RWPE2 (cell line): ENCODE measurements at regions not wholly inside any gene's neighbourhood (a gene's known extent, or its start where the extent isn't known, plus 50 kb on each side); places are given as distances from the start of the nearest gene placed in this dataset.
A peak's percentile ranks its signal among the peaks of the same experiment; 100 is the strongest.

Source experiments
- ATAC-seq: fragments of 200-7000 bp; cut with Tn5 transposase; 3 replicates; pipeline ENCODE4 v1.9.1; 2021; ENCODE audit warnings: low read depth
- DNase-seq: peaks from one replicate; pipeline ENCODE4 v3.0.0-alpha.2; 2020; ENCODE audit warnings: low spot score
- H3K27ac ChIP-seq: fragments of 450-650 bp; 2 replicates; pipeline ENCODE4 v1.5.1; 2017; ENCODE audit warnings: mild to moderate bottlenecking; ENCODE audit not compliant: poor library complexity, severe bottlenecking
- H3K27me3 ChIP-seq: fragments of 250-450 bp; sonication (Bioruptor Pico); 2 replicates; pipeline ENCODE4 v1.5.1; 2021; ENCODE audit warnings: mild to moderate bottlenecking, moderate library complexity; ENCODE audit not compliant: insufficient read depth, poor library complexity, severe bottlenecking
- H3K36me3 ChIP-seq: fragments of 250-450 bp; sonication (Bioruptor Pico); 2 replicates; pipeline ENCODE4 v1.5.1; 2020; ENCODE audit warnings: low read depth, mild to moderate bottlenecking, moderate library complexity
- H3K4me1 ChIP-seq: fragments of 250-450 bp; sonication (Bioruptor Pico); 2 replicates; pipeline ENCODE4 v1.5.1; 2021; ENCODE audit warnings: mild to moderate bottlenecking, moderate library complexity; ENCODE audit not compliant: insufficient read depth, poor library complexity, severe bottlenecking
- H3K4me3 ChIP-seq: fragments of 250-450 bp; sonication (Bioruptor Pico); 2 replicates; pipeline ENCODE4 v1.5.1; 2021; ENCODE audit warnings: mild to moderate bottlenecking, moderate library complexity; ENCODE audit not compliant: severe bottlenecking
- H3K9me3 ChIP-seq: fragments of 250-450 bp; sonication (Bioruptor Pico); 2 replicates; pipeline ENCODE4 v1.5.1; 2021; ENCODE audit warnings: mild to moderate bottlenecking, moderate library complexity; ENCODE audit not compliant: severe bottlenecking
- TF ChIP-seq, protein P1 (sequence below): fragments of 450-650 bp; IDR thresholded peaks from one replicate; pipeline ENCODE4 v1.5.1; 2017; ENCODE audit warnings: mild to moderate bottlenecking, moderate library complexity; ENCODE audit not compliant: poor library complexity, severe bottlenecking

DNA sequence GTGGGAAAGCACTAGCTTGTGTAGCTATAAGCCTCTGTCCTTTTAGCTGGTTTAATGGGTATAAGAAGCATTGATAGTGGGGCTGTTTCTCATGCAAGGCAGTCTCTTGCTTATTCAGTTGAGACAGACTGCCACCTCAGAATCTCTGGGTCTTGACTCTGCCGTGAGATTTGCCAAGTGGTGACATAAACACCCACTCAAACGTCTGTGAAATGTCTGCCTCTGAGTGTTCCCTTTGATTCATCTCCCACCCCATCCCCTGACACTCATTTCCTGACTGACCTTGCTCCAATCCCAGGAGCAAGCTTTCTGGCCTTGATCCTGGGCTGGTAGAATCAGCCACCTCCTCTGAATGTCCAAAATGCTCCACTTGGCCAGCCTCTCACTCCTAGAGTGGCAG is 141.9 kb upstream of the RBMS1 start:
- ATAC-seq (no peak), DNase-seq (no peak)
- Histone ChIP-seq H3K4me3 (no peak overlapping the region), H3K4me1 (no peaks in the 10 kb centered on the region), H3K36me3 (no peaks in the 10 kb centered on the region), H3K9me3 (no peaks in the 10 kb centered on the region), H3K27me3 (no peaks in the 10 kb centered on the region), H3K27ac (no peak overlapping the region)
- TF ChIP-seq, protein P1, sequence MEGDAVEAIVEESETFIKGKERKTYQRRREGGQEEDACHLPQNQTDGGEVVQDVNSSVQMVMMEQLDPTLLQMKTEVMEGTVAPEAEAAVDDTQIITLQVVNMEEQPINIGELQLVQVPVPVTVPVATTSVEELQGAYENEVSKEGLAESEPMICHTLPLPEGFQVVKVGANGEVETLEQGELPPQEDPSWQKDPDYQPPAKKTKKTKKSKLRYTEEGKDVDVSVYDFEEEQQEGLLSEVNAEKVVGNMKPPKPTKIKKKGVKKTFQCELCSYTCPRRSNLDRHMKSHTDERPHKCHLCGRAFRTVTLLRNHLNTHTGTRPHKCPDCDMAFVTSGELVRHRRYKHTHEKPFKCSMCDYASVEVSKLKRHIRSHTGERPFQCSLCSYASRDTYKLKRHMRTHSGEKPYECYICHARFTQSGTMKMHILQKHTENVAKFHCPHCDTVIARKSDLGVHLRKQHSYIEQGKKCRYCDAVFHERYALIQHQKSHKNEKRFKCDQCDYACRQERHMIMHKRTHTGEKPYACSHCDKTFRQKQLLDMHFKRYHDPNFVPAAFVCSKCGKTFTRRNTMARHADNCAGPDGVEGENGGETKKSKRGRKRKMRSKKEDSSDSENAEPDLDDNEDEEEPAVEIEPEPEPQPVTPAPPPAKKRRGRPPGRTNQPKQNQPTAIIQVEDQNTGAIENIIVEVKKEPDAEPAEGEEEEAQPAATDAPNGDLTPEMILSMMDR, result no peak

DNA sequence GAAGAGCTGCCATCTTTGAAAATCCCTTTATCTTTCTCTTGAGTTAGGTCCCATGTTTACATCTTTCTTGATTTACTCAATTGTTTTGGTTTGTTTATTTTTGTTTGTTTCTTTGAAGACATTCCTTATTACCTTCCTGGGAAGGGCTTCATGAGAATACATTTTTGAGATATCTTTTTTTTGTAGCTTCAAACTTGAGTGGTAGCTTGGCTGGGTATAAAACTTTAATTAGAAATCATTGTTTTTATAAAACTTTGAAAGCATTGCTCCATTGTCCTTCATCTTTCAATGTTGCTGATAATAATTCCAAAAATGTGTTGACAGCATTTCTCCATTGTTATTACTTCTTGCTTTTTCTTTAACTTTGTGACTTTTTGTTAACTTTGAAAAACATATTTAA is 145.9 kb upstream of the RBMS1 start:
- H3K36me3 ChIP-seq, result no peaks in the 10 kb centered on the region
- H3K27ac ChIP-seq, result no peak overlapping the region
- ATAC-seq, result no peak
- TF ChIP-seq, protein P1, result no peak
- H3K4me3 ChIP-seq, result no peak overlapping the region
- no peaks in the 10 kb centered on the region for H3K9me3 ChIP-seq
- no peaks in the 10 kb centered on the region for H3K4me1 ChIP-seq
- no peaks in the 10 kb centered on the region for H3K27me3 ChIP-seq
- DNase-seq, result no peak

DNA sequence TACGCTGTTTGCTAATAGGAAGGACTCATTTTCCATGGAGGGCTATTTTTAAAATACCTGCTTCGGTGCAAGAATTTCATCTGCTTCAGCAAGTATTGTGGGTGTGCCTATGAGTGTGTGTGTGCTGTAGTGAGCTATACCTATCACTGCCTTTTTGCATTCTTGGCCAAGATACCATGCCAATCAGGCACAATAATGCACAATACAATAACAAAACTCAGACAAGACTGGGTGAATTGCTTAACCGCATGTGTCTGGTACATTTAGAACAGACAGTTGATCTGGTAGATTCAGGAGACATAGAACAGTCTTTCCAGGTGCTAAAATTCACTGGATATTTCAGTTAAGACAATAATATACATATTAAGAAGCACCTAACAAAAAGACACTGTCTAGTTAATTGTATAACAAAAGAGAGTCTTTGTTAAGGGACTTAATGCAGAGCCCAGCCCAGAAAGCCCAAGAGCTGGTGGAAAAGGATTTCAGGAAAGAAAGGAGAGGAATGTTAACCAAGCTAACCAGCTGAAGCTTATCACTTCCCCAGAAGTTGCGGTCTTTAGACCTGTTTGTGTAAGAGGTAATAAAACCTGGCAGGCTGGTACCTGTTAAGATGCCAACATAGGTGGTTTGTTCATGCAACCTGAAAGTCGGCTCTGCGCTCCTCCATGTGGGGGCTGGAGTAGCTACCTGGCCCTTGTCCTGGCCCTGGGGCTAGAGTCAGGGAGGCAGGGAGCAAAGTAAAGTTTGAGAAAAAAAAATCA is 153.3 kb upstream of the RBMS1 start:
- H3K27ac ChIP-seq, result peak overlapping the region; percentile 89
- peak; percentile 76 for DNase-seq
- no peaks in the 10 kb centered on the region for H3K36me3 ChIP-seq
- no peak overlapping the region for H3K4me3 ChIP-seq
- peaks cover 44% of the 10 kb centered on the region for H3K4me1 ChIP-seq
- TF ChIP-seq, protein P1, result peak; percentile 12
- H3K27me3 ChIP-seq, result no peaks in the 10 kb centered on the region
- peak; percentile 75 for ATAC-seq
- H3K9me3 ChIP-seq, result no peaks in the 10 kb centered on the region

DNA sequence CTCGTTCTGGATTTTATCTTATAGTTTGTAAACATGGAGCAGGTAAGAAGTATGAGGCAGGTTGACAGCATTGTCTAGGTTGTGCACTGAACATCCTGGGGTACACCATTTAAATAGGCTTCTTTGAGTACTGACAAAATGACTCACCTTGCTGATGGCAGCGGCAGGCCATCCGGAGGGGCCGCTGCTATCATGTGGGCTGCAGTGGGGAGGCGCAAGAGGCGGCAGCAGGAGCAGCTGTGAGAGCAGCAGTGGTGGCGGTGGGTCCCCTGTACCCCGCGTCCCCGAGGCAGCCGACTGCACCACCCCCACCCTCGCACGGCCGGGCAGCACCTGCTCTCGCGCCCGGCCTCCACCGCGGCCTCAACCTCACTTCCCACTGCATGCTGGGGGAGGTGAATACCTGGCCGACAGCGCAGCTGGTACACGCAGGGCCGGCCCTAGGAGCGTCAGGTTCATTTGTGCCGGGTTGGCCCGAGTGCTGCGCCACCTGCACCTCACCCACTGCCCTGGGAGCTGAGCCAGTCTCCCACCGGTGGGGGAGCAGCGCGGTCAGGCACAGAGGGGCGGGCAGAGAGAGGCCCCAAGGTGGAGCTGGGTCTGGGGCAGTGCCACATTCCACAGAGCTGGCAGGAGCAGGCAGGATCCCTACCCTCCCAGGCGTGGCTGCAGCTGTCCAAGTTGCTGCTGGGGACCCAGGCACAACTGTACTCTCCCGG is 154.5 kb upstream of the RBMS1 start:
- Histone ChIP-seq H3K27ac (peak overlapping the region; percentile 89), H3K9me3 (no peaks in the 10 kb centered on the region), H3K36me3 (no peaks in the 10 kb centered on the region), H3K4me1 (peaks cover 44% of the 10 kb centered on the region), H3K27me3 (no peaks in the 10 kb centered on the region), H3K4me3 (peak overlapping the region; percentile 8)
- ATAC-seq, result peak; percentile 59
- TF ChIP-seq, protein P1, result peak; percentile 10
- DNase-seq, result peak; percentile 61

DNA sequence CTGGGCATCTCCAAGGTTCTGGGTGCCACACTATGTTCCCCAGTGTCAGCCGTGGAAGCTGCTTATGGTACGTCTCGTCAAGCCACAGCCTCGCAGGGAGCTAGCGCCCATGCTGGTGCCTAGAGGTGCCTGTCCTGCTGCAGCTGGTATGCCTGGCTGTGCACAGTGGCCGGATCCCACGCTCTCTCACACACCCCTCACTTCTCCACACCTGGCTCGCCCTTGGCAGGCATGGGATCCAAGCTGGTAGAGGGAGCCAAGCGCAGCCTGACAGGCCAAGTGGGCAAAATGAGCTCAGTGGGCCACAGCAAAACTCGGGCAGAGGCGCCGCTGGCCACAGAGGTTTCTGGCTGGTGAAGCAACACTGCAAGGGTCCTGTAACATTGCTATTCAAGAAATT is 156.1 kb upstream of the RBMS1 start:
- H3K27ac ChIP-seq, result peak overlapping the region; percentile 89
- H3K36me3 ChIP-seq, result no peaks in the 10 kb centered on the region
- no peaks in the 10 kb centered on the region for H3K9me3 ChIP-seq
- H3K27me3 ChIP-seq, result no peaks in the 10 kb centered on the region
- no peak for DNase-seq
- TF ChIP-seq, protein P1, result no peak
- no peak overlapping the region for H3K4me3 ChIP-seq
- peaks cover 44% of the 10 kb centered on the region for H3K4me1 ChIP-seq
- no peak for ATAC-seq
